Glutamatergic neuron (in vitro differentiated cells): ENCODE measurements at regions not wholly inside any gene's neighbourhood (a gene's known extent, or its start where the extent isn't known, plus 50 kb on each side); places are given as distances from the start of the nearest gene placed in this dataset.
"Not testable (repeated sequence)": the region's sequence is repeated elsewhere in the genome, so short reads cannot be mapped to it uniquely, and the experiment has no call there.

Source experiments
- DNase-seq: peaks from one replicate; pipeline ENCODE4 v3.0.0; 2022
- H3K27ac Mint-ChIP-seq: one replicate; pipeline ENCODE4 v1.8.0; 2020; ENCODE audit warnings: mild to moderate bottlenecking, mixed read lengths, inconsistent platforms; ENCODE audit not compliant: unreplicated experiment
- H3K27me3 Mint-ChIP-seq: one replicate; pipeline ENCODE4 v1.8.0; 2020; ENCODE audit warnings: mild to moderate bottlenecking, moderate library complexity, mixed read lengths, inconsistent platforms; ENCODE audit not compliant: unreplicated experiment
- H3K36me3 Mint-ChIP-seq: one replicate; pipeline ENCODE4 v1.8.0; 2020; ENCODE audit warnings: mild to moderate bottlenecking, mixed read lengths, inconsistent platforms; ENCODE audit not compliant: unreplicated experiment
- H3K4me1 Mint-ChIP-seq: one replicate; pipeline ENCODE4 v1.8.0; 2020; ENCODE audit warnings: mild to moderate bottlenecking, low read depth, mixed read lengths, inconsistent platforms; ENCODE audit not compliant: unreplicated experiment
- H3K4me3 Mint-ChIP-seq: one replicate; pipeline ENCODE4 v1.8.0; 2020; ENCODE audit warnings: mild to moderate bottlenecking, mixed read lengths, inconsistent platforms; ENCODE audit not compliant: unreplicated experiment
- H3K9me3 Mint-ChIP-seq: one replicate; pipeline ENCODE4 v1.8.0; 2020; ENCODE audit warnings: mild to moderate bottlenecking, moderate library complexity, mixed read lengths, inconsistent platforms; ENCODE audit not compliant: unreplicated experiment
- TF ChIP-seq, protein P1 (sequence below): fragments of 200-600 bp; sonication (generic); IDR thresholded peaks from one replicate; pipeline ENCODE4 v1.5.0; 2021; ENCODE audit not compliant: partially characterized antibody, unreplicated experiment

DNA sequence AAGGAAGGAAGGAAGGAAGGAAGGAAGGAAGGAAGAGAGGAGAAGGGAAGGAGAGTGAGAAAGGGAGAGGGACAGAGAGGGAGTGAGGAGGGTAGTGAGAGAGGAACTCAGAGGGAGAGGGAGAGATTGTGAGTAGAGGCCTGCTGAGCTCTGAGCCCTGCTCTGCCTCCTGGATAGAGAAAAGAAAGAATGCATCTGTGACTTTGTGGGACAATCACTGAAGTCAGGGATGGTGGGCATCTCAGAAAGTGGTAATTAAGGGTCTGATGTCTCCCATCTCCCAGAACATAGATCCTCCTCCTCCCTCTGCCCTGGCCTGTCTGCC is 142.9 kb upstream of the BANK1 start:
- peaks cover 3% of the 10 kb centered on the region for H3K4me1 Mint-ChIP-seq
- no peak overlapping the region for H3K4me3 Mint-ChIP-seq
- TF ChIP-seq, protein P1, sequence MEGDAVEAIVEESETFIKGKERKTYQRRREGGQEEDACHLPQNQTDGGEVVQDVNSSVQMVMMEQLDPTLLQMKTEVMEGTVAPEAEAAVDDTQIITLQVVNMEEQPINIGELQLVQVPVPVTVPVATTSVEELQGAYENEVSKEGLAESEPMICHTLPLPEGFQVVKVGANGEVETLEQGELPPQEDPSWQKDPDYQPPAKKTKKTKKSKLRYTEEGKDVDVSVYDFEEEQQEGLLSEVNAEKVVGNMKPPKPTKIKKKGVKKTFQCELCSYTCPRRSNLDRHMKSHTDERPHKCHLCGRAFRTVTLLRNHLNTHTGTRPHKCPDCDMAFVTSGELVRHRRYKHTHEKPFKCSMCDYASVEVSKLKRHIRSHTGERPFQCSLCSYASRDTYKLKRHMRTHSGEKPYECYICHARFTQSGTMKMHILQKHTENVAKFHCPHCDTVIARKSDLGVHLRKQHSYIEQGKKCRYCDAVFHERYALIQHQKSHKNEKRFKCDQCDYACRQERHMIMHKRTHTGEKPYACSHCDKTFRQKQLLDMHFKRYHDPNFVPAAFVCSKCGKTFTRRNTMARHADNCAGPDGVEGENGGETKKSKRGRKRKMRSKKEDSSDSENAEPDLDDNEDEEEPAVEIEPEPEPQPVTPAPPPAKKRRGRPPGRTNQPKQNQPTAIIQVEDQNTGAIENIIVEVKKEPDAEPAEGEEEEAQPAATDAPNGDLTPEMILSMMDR: no peak
- no peaks in the 10 kb centered on the region for H3K36me3 Mint-ChIP-seq
- no peak overlapping the region for H3K27ac Mint-ChIP-seq
- no peaks in the 10 kb centered on the region for H3K27me3 Mint-ChIP-seq
- H3K9me3 Mint-ChIP-seq: no peaks in the 10 kb centered on the region
- DNase-seq: no peak

DNA sequence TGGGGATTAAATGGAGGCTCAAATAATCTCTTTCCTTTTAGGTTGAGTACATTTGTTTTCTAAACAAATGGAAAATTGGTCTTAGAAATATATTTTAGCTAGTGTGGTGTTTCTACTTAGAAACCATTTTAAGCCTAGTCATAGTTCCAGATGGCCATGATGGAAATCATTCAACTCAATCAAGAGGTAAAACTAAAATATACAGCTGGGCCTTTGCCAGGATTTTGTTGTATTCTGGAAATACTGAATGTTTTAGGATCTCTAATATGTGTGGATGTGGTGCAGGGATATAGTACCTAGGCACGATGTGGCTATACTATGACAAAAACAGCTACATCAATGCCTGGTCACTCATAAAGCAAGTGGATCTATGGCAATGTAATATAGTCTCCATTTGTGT is 146.0 kb upstream of the BANK1 start:
- Mint-ChIP-seq H3K27ac (no peak overlapping the region), H3K9me3 (no peaks in the 10 kb centered on the region), H3K27me3 (no peaks in the 10 kb centered on the region), H3K4me3 (no peak overlapping the region), H3K4me1 (peaks cover 3% of the 10 kb centered on the region), H3K36me3 (no peaks in the 10 kb centered on the region)
- DNase-seq: no peak
- TF ChIP-seq, protein P1: no peak

DNA sequence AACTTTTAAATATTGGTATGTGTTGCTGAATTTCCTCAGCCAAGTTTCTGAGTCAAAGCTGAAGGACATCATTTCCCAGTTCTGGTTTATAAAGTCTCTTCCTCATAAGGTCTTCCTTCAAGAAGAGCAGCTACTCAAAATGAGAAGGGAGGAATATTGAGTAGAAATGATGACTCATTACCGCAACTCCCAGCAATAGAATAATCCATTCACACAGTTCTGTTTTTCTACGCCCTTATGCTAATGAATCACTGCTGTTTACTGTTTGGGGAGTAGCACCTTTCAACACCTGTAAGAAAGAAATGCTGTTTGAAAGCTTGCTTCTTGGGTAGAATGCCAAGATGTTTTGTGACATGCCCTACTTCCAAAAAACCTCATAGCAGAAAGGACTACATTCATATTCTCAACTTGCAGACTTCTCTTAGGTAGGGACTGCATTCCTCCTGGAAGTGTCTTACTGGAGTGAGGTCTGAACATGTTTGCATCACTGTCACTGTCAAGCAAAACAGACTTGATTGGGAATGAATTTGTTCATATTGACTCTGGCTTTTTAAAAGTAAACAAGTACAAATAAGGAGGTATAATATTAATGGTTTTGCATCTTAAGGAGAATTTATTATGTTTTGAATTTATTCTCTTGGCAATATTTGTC is 147.2 kb upstream of the BANK1 start:
- H3K36me3 Mint-ChIP-seq: no peaks in the 10 kb centered on the region
- TF ChIP-seq, protein P1: no peak
- no peak for DNase-seq
- H3K4me1 Mint-ChIP-seq: peaks cover 3% of the 10 kb centered on the region
- H3K27ac Mint-ChIP-seq: no peak overlapping the region
- H3K9me3 Mint-ChIP-seq: no peaks in the 10 kb centered on the region
- no peaks in the 10 kb centered on the region for H3K27me3 Mint-ChIP-seq
- no peak overlapping the region for H3K4me3 Mint-ChIP-seq

DNA sequence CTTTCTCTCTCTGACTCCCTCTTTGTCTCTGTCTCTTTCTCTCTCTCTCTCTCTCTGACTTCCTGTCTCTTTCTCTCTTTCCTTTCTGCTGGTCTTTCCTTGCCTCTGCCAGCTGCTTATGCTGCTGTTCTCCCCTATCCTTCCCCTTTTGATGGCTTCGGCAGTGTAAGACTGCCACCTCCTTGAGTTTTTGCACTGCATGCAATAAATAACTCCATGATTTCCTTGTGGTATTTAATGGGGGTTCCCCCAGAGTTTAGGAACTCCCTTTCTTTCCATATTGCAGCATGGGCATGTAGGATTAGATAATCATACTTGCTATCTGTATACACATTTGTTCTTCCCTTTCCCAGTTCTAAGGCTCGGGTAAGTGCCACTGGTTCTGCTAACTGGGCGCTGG is 157.8 kb upstream of the BANK1 start:
- H3K4me3 Mint-ChIP-seq, H3K36me3 Mint-ChIP-seq, H3K27ac Mint-ChIP-seq, DNase-seq, H3K9me3 Mint-ChIP-seq, H3K27me3 Mint-ChIP-seq, H3K4me1 Mint-ChIP-seq: not testable (repeated sequence)

DNA sequence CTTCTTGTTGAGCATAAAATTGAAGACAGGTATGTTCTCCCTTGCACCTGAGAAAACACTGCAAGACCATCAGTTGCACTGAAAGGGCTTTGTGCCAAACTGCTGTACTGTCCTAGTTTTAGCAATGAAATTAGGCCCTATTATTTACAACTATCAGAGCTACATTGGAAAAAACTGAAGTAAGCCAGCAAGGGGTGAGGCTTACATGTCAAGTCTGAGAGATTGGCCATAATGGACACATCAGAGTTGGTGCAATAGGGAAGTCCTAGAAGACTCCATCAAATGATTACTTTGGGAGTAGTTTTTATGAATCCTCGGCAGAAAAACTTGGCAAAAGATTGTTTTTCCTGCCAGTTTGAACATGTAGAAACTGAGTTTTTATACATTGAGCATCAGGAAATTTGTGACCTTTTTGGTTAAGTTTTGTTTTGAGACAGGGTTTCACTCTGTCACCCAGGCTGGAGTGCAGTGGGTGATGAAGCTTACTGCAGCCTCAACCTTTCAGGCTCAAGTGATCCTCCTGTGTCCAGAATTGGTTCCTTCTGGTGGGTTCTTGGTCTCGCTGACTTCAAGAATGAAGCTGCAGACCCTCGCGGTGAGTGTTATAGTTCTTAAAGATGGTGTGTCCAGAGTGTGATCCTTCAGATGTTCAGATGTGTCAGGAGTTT is 160.1 kb upstream of the BANK1 start:
- no peaks in the 10 kb centered on the region for H3K36me3 Mint-ChIP-seq
- H3K9me3 Mint-ChIP-seq: no peaks in the 10 kb centered on the region
- TF ChIP-seq, protein P1: no peak
- no peaks in the 10 kb centered on the region for H3K27me3 Mint-ChIP-seq
- H3K4me3 Mint-ChIP-seq: no peak overlapping the region
- H3K4me1 Mint-ChIP-seq: no peaks in the 10 kb centered on the region
- DNase-seq: no peak
- H3K27ac Mint-ChIP-seq: no peak overlapping the region
